Neuronal stem cell (in vitro differentiated cells): ENCODE measurements at regions not wholly inside any gene's neighbourhood (a gene's known extent, or its start where the extent isn't known, plus 50 kb on each side); places are given as distances from the start of the nearest gene placed in this dataset.

ENCODE experiments used
- DNase-seq: peaks from one replicate; pipeline ENCODE4 v3.0.0-alpha.2; 2013; ENCODE audit warnings: low spot score
- H2AFZ ChIP-seq: one replicate; pipeline ENCODE4 v1.6.1; 2013; ENCODE audit warnings: mild to moderate bottlenecking, low read length, inconsistent platforms
- H2AK5ac ChIP-seq: 2 replicates; pipeline ENCODE4 v1.6.1; 2013; ENCODE audit warnings: low read depth, mild to moderate bottlenecking, inconsistent platforms, low read length, moderate library complexity, mixed read lengths
- H2BK120ac ChIP-seq: 2 replicates; pipeline ENCODE4 v1.6.1; 2013; ENCODE audit warnings: low read depth, mild to moderate bottlenecking, inconsistent platforms, low read length, moderate library complexity, mixed read lengths
- H2BK12ac ChIP-seq: one replicate; pipeline ENCODE4 v1.6.1; 2013; ENCODE audit warnings: low read length, inconsistent platforms
- H2BK15ac ChIP-seq: 2 replicates; pipeline ENCODE4 v1.6.1; 2013; ENCODE audit warnings: mild to moderate bottlenecking, low read length, inconsistent platforms, mixed read lengths
- H2BK5ac ChIP-seq: one replicate; pipeline ENCODE4 v1.6.1; 2013; ENCODE audit warnings: inconsistent platforms, mild to moderate bottlenecking, low read length, moderate library complexity
- H3K14ac ChIP-seq: one replicate; pipeline ENCODE4 v1.6.1; 2013; ENCODE audit warnings: low read length, inconsistent platforms
- H3K18ac ChIP-seq: 2 replicates; pipeline ENCODE4 v1.6.1; 2013; ENCODE audit warnings: low read length, inconsistent platforms
- H3K23ac ChIP-seq: 2 replicates; pipeline ENCODE4 v1.6.1; 2013; ENCODE audit warnings: low read depth, mild to moderate bottlenecking, mixed read lengths, low read length, inconsistent platforms; ENCODE audit not compliant: poor library complexity
- H3K27ac ChIP-seq: replicated peaks from 3 replicates; pipeline ENCODE4 v1.5.1; 2013; ENCODE audit warnings: low read length, inconsistent platforms
- H3K27me3 ChIP-seq, 3 experiments: 2 replicates each; pipeline ENCODE4 v1.6.1; 2013; ENCODE audit warnings: low read length in 3 of 3, mild to moderate bottlenecking in 2 of 3, inconsistent platforms in 1 of 3, low read depth in 1 of 3, mixed read lengths in 1 of 3, moderate library complexity in 1 of 3; ENCODE audit not compliant: control insufficient read depth in 3 of 3, insufficient read depth in 3 of 3
- H3K36me3 ChIP-seq, 2 donors: replicated peaks in 1 of 2; 2 replicates each; pipeline ENCODE4 v1.6.1; 2013; ENCODE audit warnings: low read length in 2 of 2; ENCODE audit not compliant: control insufficient read depth in 2 of 2, insufficient read depth in 2 of 2
- H3K4ac ChIP-seq: 2 replicates; pipeline ENCODE4 v1.6.1; 2013; ENCODE audit warnings: inconsistent platforms, mild to moderate bottlenecking, low read length, moderate library complexity
- H3K4me1 ChIP-seq, 2 donors: 1 replicate in 1 of 2; 2 replicates in 1 of 2; pipeline ENCODE4 v1.6.1; 2013; ENCODE audit warnings: low read length in 2 of 2, low read depth in 1 of 2; ENCODE audit not compliant: control insufficient read depth in 2 of 2, insufficient read depth in 1 of 2
- H3K4me2 ChIP-seq: one replicate; pipeline ENCODE4 v1.6.1; 2013; ENCODE audit warnings: mild to moderate bottlenecking, low read length, inconsistent platforms; ENCODE audit not compliant: insufficient read depth, poor library complexity, severe bottlenecking
- H3K4me3 ChIP-seq, 2 donors: 2 replicates each; pipeline ENCODE4 v1.5.1; 2013; ENCODE audit warnings: low read length in 2 of 2, mild to moderate bottlenecking in 2 of 2, inconsistent platforms in 1 of 2, moderate library complexity in 1 of 2
- H3K79me1 ChIP-seq: one replicate; pipeline ENCODE4 v1.6.1; 2013; ENCODE audit warnings: low read depth, mild to moderate bottlenecking, inconsistent platforms, low read length, moderate library complexity
- H3K9ac ChIP-seq: one replicate; pipeline ENCODE4 v1.6.1; 2013; ENCODE audit warnings: mild to moderate bottlenecking, low read depth, low read length, inconsistent platforms; ENCODE audit not compliant: poor library complexity
- H3K9me3 ChIP-seq, 2 donors: replicated peaks in 1 of 2; 2 replicates each; pipeline versions ENCODE3 to v1.6.1; 2013; ENCODE audit warnings: low read length in 2 of 2, mild to moderate bottlenecking in 2 of 2, inconsistent platforms in 1 of 2, low read depth in 1 of 2, mixed read lengths in 1 of 2, moderate library complexity in 1 of 2; ENCODE audit not compliant: control insufficient read depth in 2 of 2, insufficient read depth in 1 of 2
- H4K8ac ChIP-seq: one replicate; pipeline ENCODE4 v1.6.1; 2013; ENCODE audit warnings: low read depth, mild to moderate bottlenecking, inconsistent platforms, low read length, moderate library complexity
- H4K91ac ChIP-seq: one replicate; pipeline ENCODE4 v1.6.1; 2013; ENCODE audit warnings: low read length, low read depth, mild to moderate bottlenecking, inconsistent platforms; ENCODE audit not compliant: poor library complexity
- WGBS, 2 donors: extraction: QIAGEN DNeasy Blood & Tissue Kit; methylation state at CpG; one replicate each; pipeline ENCODE4 v1.1.7; 2013; ENCODE audit warnings: missing lambda C conversion rate in 2 of 2, mixed read lengths in 1 of 2; ENCODE audit not compliant: insufficient read length in 2 of 2, insufficient replicate concordance in 1 of 2; ENCODE audit errors: extremely low coverage in 2 of 2; 5-methylcytosine and 5-hydroxymethylcytosine counted together

DNA sequence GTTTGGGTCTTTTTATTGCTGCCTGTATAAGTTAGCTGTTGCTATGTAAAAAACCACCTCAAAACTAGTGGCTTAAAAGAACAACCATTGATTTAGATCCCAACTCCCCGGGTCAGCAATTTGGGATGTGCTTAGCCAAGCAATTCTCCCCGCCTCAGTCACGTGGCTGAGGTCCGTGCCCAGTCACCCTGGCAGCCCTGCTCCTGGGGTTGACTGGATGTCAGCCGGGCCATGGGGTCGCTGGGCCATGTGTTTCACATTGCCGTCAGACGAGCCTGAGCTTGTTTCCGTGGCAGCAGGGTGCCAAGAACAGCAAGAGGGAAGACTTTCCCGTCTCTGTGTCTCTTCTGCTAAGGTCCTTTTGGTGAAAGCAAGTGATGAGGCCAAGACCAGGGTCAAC, 345.7 kb upstream of the FAT1 start:
- peaks cover 0 to 19% (median 0%) of the 10 kb centered on the region in 3 experiments for H3K27me3 ChIP-seq
- no peak overlapping the region for H2BK5ac ChIP-seq
- no peak overlapping the region for H3K23ac ChIP-seq
- no peak overlapping the region for H3K4me3 ChIP-seq
- H2BK15ac ChIP-seq = no peak overlapping the region
- no peaks in the 10 kb centered on the region for H3K36me3 ChIP-seq
- H2BK12ac ChIP-seq = no peak overlapping the region
- no peak overlapping the region for H3K27ac ChIP-seq
- peaks cover 0 to 5% of the 10 kb centered on the region in 2 donors for H3K4me1 ChIP-seq
- H2AFZ ChIP-seq = no peak overlapping the region
- no peak overlapping the region for H3K4me2 ChIP-seq
- no peak overlapping the region for H3K4ac ChIP-seq
- WGBS, 2 donors = no CpG with 5 or more reads among the region's 10 CpGs
- no peaks in the 10 kb centered on the region for H3K79me1 ChIP-seq
- H3K14ac ChIP-seq = no peak overlapping the region
- H3K9me3 ChIP-seq = no peaks in the 10 kb centered on the region
- no peak overlapping the region for H4K8ac ChIP-seq
- H3K18ac ChIP-seq = no peak overlapping the region
- no peak overlapping the region for H3K9ac ChIP-seq
- DNase-seq = no peak
- H2BK120ac ChIP-seq = no peak overlapping the region
- no peak overlapping the region for H2AK5ac ChIP-seq
- no peak overlapping the region for H4K91ac ChIP-seq

DNA sequence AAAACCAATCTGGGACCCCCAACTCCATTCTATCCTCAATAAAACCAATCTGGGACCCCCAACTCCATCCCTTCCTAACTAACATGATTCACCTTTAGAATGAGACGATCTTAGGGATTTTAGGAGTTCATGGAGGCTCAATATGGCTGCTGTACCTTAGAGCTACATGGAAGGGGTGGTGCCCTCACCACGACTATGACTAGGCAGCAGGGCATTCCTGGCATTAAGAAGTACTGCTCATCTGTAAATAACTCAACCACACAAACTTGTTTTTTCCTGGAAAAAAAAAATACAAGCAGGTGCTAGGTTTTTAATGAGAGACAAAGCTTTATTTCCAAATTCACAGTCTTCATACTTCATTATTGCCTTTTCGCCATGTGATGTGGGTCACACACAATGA, 346.5 kb upstream of the FAT1 start:
- Histone ChIP-seq H3K27ac (no peak overlapping the region), H4K91ac (no peak overlapping the region), H2BK5ac (no peak overlapping the region), H3K9ac (no peak overlapping the region), H3K27me3 (peaks cover 0 to 23% (median 0%) of the 10 kb centered on the region in 3 experiments), H2BK15ac (no peak overlapping the region), H3K36me3 (no peaks in the 10 kb centered on the region), H3K4me1 (peaks cover 0 to 5% of the 10 kb centered on the region in 2 donors), H3K79me1 (no peaks in the 10 kb centered on the region), H3K4ac (no peak overlapping the region), H3K4me3 (no peak overlapping the region), H2AK5ac (no peak overlapping the region), H3K14ac (no peak overlapping the region), H3K18ac (no peak overlapping the region), H3K9me3 (no peaks in the 10 kb centered on the region), H2AFZ (no peak overlapping the region), H4K8ac (no peak overlapping the region), H3K23ac (no peak overlapping the region), H3K4me2 (no peak overlapping the region), H2BK12ac (no peak overlapping the region), H2BK120ac (no peak overlapping the region)
- WGBS, 2 donors = no CpG with 5 or more reads among the region's 3 CpGs
- DNase-seq = no peak

DNA sequence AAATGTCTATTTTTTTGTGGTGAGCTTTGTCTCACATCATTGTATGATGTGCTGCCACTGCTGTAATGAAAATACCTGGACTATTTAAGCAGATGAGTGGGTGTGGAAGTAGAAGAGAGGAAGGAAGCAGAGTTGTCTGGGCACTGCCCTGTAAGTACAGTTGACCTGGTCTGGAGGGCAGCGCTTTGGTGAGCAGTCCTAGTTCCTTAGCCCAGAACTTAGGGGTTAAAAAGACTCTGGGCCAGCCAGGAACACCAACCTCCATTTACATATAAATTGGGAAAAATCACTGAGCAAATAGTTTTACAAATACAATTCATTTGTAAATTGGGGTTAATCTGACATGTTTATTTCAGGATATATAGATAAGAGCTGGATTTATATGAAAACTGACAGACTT, 347.1 kb upstream of the FAT1 start:
- Histone ChIP-seq H3K4ac (no peak overlapping the region), H4K8ac (no peak overlapping the region), H3K9ac (no peak overlapping the region), H2AK5ac (no peak overlapping the region), H3K79me1 (no peaks in the 10 kb centered on the region), H3K27ac (no peak overlapping the region), H3K9me3 (no peaks in the 10 kb centered on the region), H3K4me2 (no peak overlapping the region), H2AFZ (no peak overlapping the region), H3K27me3 (peaks cover 0 to 23% (median 0%) of the 10 kb centered on the region in 3 experiments), H3K4me1 (peaks cover 0 to 5% of the 10 kb centered on the region in 2 donors), H3K14ac (no peak overlapping the region), H3K23ac (no peak overlapping the region), H2BK15ac (no peak overlapping the region), H3K4me3 (no peak overlapping the region), H2BK120ac (no peak overlapping the region), H2BK5ac (no peak overlapping the region), H3K18ac (no peak overlapping the region), H3K36me3 (no peaks in the 10 kb centered on the region), H2BK12ac (no peak overlapping the region), H4K91ac (no peak overlapping the region)
- DNase-seq = no peak
- WGBS, 2 donors = no CpG with 5 or more reads among the region's 1 CpG

DNA sequence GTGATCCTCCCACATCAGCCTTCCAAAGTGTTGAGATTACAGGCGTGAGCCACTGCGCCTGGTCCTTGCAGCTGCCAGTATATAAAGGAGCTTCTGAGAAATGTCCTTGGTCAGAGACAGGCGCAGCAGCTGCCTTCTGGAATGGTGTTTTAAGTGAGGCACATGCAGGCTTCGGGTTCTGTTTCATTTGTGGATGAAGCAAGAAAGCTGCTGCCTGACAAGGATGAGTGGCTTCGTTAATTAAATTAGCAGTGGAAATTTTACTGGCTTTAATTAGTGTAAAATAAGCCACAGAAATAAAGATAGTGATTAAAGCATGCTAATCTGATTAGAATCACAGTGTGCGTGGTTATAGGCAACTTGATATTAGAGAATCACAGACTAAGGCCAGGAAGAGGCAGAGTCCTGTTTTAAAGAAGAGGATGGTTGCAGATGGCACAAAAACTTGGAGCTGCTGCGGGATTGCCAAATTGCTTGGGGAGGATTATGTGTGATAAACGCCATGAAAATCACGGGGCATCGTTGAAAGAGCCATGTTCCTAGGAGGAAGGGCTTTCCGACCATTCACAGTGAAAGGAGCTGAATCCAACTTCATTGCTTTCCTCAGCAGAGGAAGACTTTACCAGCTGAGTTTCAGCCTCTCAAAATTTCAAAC, 348.4 kb upstream of the FAT1 start:
- Histone ChIP-seq H3K14ac (no peak overlapping the region), H2BK120ac (no peak overlapping the region), H3K9me3 (no peaks in the 10 kb centered on the region), H3K27ac (no peak overlapping the region), H3K23ac (no peak overlapping the region), H4K8ac (no peak overlapping the region), H3K9ac (no peak overlapping the region), H2BK5ac (no peak overlapping the region), H2BK12ac (no peak overlapping the region), H3K18ac (no peak overlapping the region), H3K27me3 (peaks cover 0 to 23% (median 0%) of the 10 kb centered on the region in 3 experiments), H2AK5ac (no peak overlapping the region), H3K4me3 (no peak overlapping the region), H3K4ac (no peak overlapping the region), H3K4me1 (peaks cover 0 to 5% of the 10 kb centered on the region in 2 donors), H3K79me1 (no peaks in the 10 kb centered on the region), H3K4me2 (no peak overlapping the region), H3K36me3 (no peaks in the 10 kb centered on the region), H2AFZ (no peak overlapping the region), H2BK15ac (no peak overlapping the region), H4K91ac (no peak overlapping the region)
- no peak for DNase-seq
- no CpG with 5 or more reads among the region's 11 CpGs for WGBS, 2 donors
